B cell (primary cell): ENCODE measurements at regions not wholly inside any gene's neighbourhood (a gene's known extent, or its start where the extent isn't known, plus 50 kb on each side); places are given as distances from the start of the nearest gene placed in this dataset.

Experiments used
- ATAC-seq: fragments of 200-7000 bp; cut with Tn5 transposase; one replicate; pipeline ENCODE4 v1.10.0; 2021; ENCODE audit warnings: low read depth, mild to moderate bottlenecking, moderate number of reproducible peaks, moderate library complexity
- CTCF ChIA-PET: fragments of 350-600 bp; sonication (Branson Sonifier 250); formaldehyde crosslinking; loops from one replicate; lab custom pipeline; 2021; ENCODE audit warnings: antibody characterized with exemption, inconsistent platforms; lab: Charles Lee
- POLR2A ChIA-PET: fragments of 350-600 bp; sonication (Branson Sonifier 250); formaldehyde crosslinking; loops from one replicate; lab custom pipeline; 2021; ENCODE audit warnings: antibody characterized with exemption; lab: Charles Lee
- DNase-seq: peaks from one replicate; pipeline ENCODE4 v3.0.0; 2013
- H2AFZ ChIP-seq: 2 replicates; pipeline ENCODE4 v1.6.1; 2012; ENCODE audit warnings: mild to moderate bottlenecking, low read depth, low read length; ENCODE audit not compliant: insufficient read depth, poor library complexity, severe bottlenecking
- H3K27ac ChIP-seq, 2 donors: 1 replicate in 1 of 2; 2 replicates in 1 of 2; pipeline ENCODE4 v1.5.1; 2012 to 2013; ENCODE audit warnings: low read length in 2 of 2, mild to moderate bottlenecking in 2 of 2, moderate library complexity in 1 of 2
- H3K27me3 ChIP-seq, 4 experiments: fragments of 200-600 bp in 1 of 4; sonication (generic) in 1 of 4; replicated peaks in 1 of 4; 1 replicate in 2 of 4; 2 replicates in 2 of 4; pipeline versions ENCODE4 v1.6.1 to v1.7.0; 2013 to 2016; ENCODE audit warnings: low read length in 3 of 4, mild to moderate bottlenecking in 2 of 4, mixed read lengths in 1 of 4, moderate library complexity in 1 of 4; ENCODE audit not compliant: insufficient read depth in 4 of 4, control insufficient read depth in 3 of 4; ENCODE audit errors: control extremely low read depth in 1 of 4
- H3K36me3 ChIP-seq, 2 experiments: replicated peaks in 1 of 2; 1 replicate in 1 of 2; 2 replicates in 1 of 2; pipeline versions ENCODE4 v1.6.1 to v1.7.1; 2013; ENCODE audit warnings: low read length in 1 of 2; ENCODE audit not compliant: insufficient read depth in 2 of 2, control insufficient read depth in 1 of 2; ENCODE audit errors: control extremely low read depth in 1 of 2, extremely low read depth in 1 of 2
- H3K4me1 ChIP-seq, 2 donors: fragments of 200-600 bp in 1 of 2; sonication (generic) in 1 of 2; 1 replicate in 1 of 2; 2 replicates in 1 of 2; pipeline versions ENCODE4 v1.5.1 to v1.6.1; 2013 to 2017; ENCODE audit warnings: low read length in 2 of 2; ENCODE audit not compliant: control insufficient read depth in 2 of 2, insufficient read depth in 2 of 2
- H3K4me2 ChIP-seq: replicated peaks from 2 replicates; pipeline ENCODE3; 2012; ENCODE audit warnings: mild to moderate bottlenecking, low read depth, low read length; ENCODE audit not compliant: poor library complexity, severe bottlenecking
- H3K4me3 ChIP-seq, 5 experiments: fragments of 200-600 bp in 1 of 5; sonication (generic) in 1 of 5; 1 replicate in 3 of 5; 2 replicates in 2 of 5; pipeline versions ENCODE4 v1.5.1 to v1.7.0; 2011 to 2016; ENCODE audit warnings: low read length in 4 of 5, mild to moderate bottlenecking in 4 of 5, low read depth in 2 of 5, control low read depth in 1 of 5, moderate library complexity in 1 of 5; ENCODE audit not compliant: insufficient read depth in 1 of 5; ENCODE audit errors: control extremely low read depth in 1 of 5, extremely low read depth in 1 of 5
- H3K79me2 ChIP-seq: fragments of 200-600 bp; sonication (generic); one replicate; pipeline ENCODE4 v1.6.0; 2016; ENCODE audit warnings: low read length; ENCODE audit not compliant: control insufficient read depth, insufficient read depth
- H3K9ac ChIP-seq: fragments of 200-600 bp; sonication (generic); 2 replicates; pipeline ENCODE4 v1.6.1; 2017; ENCODE audit warnings: mild to moderate bottlenecking, low read length, moderate library complexity
- H3K9me3 ChIP-seq, 3 donors: one replicate each; pipeline versions ENCODE4 v1.6.1 to v1.7.1; 2013; ENCODE audit warnings: low read length in 2 of 3; ENCODE audit not compliant: control insufficient read depth in 2 of 3, insufficient read depth in 1 of 3; ENCODE audit errors: control extremely low read depth in 1 of 3
- H4K20me1 ChIP-seq: 2 replicates; pipeline ENCODE4 v1.6.0; 2012; ENCODE audit warnings: mild to moderate bottlenecking, low read length; ENCODE audit not compliant: insufficient read depth, control insufficient read depth, poor library complexity, severe bottlenecking
- H3K27ac Mint-ChIP-seq: one replicate; pipeline ENCODE4 v1.8.0; 2021; ENCODE audit warnings: mixed read lengths
- H3K27me3 Mint-ChIP-seq: one replicate; pipeline ENCODE4 v1.8.0; 2021; ENCODE audit warnings: mixed read lengths
- H3K4me1 Mint-ChIP-seq: one replicate; pipeline ENCODE4 v1.8.0; 2021; ENCODE audit warnings: mixed read lengths
- H3K4me3 Mint-ChIP-seq: one replicate; pipeline ENCODE4 v1.8.0; 2021; ENCODE audit warnings: mixed read lengths
- H3K9me3 Mint-ChIP-seq: one replicate; pipeline ENCODE4 v1.8.0; 2022; ENCODE audit warnings: mixed read lengths; ENCODE audit not compliant: insufficient read depth
- CTCF ChIP-seq: fragments of 200-600 bp; IDR thresholded peaks from one replicate; pipeline ENCODE4 v1.8.0; 2022; ENCODE audit warnings: antibody characterized with exemption, mild to moderate bottlenecking
- EZH2 ChIP-seq: IDR thresholded peaks from 2 replicates; pipeline ENCODE4 v1.6.1; 2012; ENCODE audit warnings: borderline replicate concordance, low read depth, mild to moderate bottlenecking, moderate library complexity, low read length; ENCODE audit not compliant: insufficient read depth, poor library complexity, severe bottlenecking
- WGBS: methylation state at CpG from one replicate; pipeline ENCODE4 v1.1.5; 2013; ENCODE audit warnings: missing lambda C conversion rate; ENCODE audit not compliant: insufficient coverage; 5-methylcytosine and 5-hydroxymethylcytosine counted together
- intact Hi-C: fragments of 100-400 bp; cut with micrococcal nuclease; formaldehyde crosslinking; loops from one replicate; pipeline ENCODE4 v1.10.0; 2022

DNA sequence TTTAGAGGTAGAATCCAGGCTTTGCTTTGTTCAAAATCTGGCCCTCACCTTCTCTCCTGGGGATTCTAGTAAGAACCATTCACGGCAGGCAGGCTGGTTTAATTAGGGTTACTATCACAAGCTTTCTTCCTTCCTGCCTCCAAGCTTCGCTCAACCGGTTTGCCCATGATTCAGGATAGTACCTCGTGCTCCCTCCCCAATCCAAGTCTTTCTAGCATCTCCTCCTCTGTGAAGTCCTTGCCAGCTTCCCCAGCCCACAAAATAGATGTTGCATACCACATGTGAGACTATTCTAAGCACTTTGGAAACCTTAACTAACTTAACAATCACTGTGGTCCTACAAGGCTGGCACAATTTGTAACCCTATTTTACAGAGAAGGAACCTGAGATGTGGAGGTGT, 135.1 kb downstream of the SOCS6 start:
- no peak overlapping the region for H2AFZ ChIP-seq
- no peak overlapping the region for H3K4me3 ChIP-seq
- H3K27me3 ChIP-seq, result no peaks in the 10 kb centered on the region
- no peak overlapping the region for H3K4me3 Mint-ChIP-seq
- WGBS, result 63% methylated on average over 3 of the region's 4 CpGs
- intact Hi-C loops, result no loop called here
- ChIA-PET CTCF (interaction anchor here (1.2 to 1.5 kb wide), 2 partner anchors 9 to 11 kb away, joined by 3 read pairs; no protein-coding TSS in a partner anchor), POLR2A (no interaction called here)
- peaks cover 2% of the 10 kb centered on the region for H3K27me3 Mint-ChIP-seq
- H3K9ac ChIP-seq, result no peak overlapping the region
- no peaks in the 10 kb centered on the region for H3K9me3 Mint-ChIP-seq
- no peak overlapping the region for H3K4me2 ChIP-seq
- H3K9me3 ChIP-seq, result no peaks in the 10 kb centered on the region
- H3K4me1 Mint-ChIP-seq, result peaks cover 3% of the 10 kb centered on the region
- no peaks in the 10 kb centered on the region for H3K4me1 ChIP-seq
- DNase-seq, result no peak
- H3K27ac ChIP-seq, result no peak overlapping the region
- no peak overlapping the region for H3K27ac Mint-ChIP-seq
- no peaks in the 10 kb centered on the region for H4K20me1 ChIP-seq
- no peak for ATAC-seq
- no peak for TF ChIP-seq EZH2
- no peak for TF ChIP-seq CTCF
- no peaks in the 10 kb centered on the region for H3K36me3 ChIP-seq
- H3K79me2 ChIP-seq, result no peaks in the 10 kb centered on the region

DNA sequence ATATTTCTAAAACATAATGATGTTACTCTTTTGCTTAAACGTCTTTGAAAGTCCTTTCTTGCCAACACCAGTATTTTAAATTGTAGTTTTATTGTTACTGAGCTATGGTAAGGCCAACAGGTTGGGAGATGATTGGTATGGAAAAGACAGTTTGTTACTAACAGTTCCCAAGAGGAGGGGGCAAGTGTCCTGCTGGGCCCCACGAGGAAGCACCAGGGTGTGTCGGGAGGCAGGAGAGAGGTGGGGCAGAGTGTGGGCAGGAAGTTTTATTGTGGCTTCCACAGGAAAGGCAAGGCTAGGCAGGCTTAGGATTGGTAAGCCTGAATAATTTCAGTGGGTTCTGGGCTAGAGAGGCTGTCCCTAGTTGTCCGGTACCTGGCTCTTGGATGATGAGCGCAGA, 134.3 kb downstream of the SOCS6 start:
- no peaks in the 10 kb centered on the region for H3K9me3 ChIP-seq
- ATAC-seq (no peak), DNase-seq (no peak)
- Mint-ChIP-seq H3K9me3 (no peaks in the 10 kb centered on the region), H3K4me1 (no peaks in the 10 kb centered on the region), H3K27ac (no peak overlapping the region), H3K27me3 (peaks cover 7% of the 10 kb centered on the region), H3K4me3 (no peak overlapping the region)
- POLR2A ChIA-PET, result no interaction called here
- no peaks in the 10 kb centered on the region for H4K20me1 ChIP-seq
- no peaks in the 10 kb centered on the region for H3K36me3 ChIP-seq
- CTCF ChIA-PET, result no interaction called here
- TF ChIP-seq EZH2, result no peak
- no peak for TF ChIP-seq CTCF
- H3K27ac ChIP-seq, result no peak overlapping the region
- no peaks in the 10 kb centered on the region for H3K79me2 ChIP-seq
- no peak overlapping the region for H2AFZ ChIP-seq
- H3K27me3 ChIP-seq, result no peaks in the 10 kb centered on the region
- no peak overlapping the region for H3K9ac ChIP-seq
- WGBS, result 55% methylated on average over 4 of the region's 5 CpGs
- H3K4me3 ChIP-seq, result no peak overlapping the region
- H3K4me2 ChIP-seq, result no peak overlapping the region
- intact Hi-C loops, result no loop called here
- no peaks in the 10 kb centered on the region for H3K4me1 ChIP-seq
